ENCODE measurements at regions not wholly inside any gene's neighbourhood (a gene's known extent, or its start where the extent isn't known, plus 50 kb on each side); places are given as distances from the start of the nearest gene placed in this dataset.

- TF ChIP-seq POLR2AphosphoS5 (IDR thresholded peaks at IDR 0.05) = no peak
- TF ChIP-seq POLR2A (IDR thresholded peaks at IDR 0.05) = no peak
These were observed 141.7 kb upstream of the CARMIL1 start for GRCh38 chr6:25137480-25137879.
